DMS114 treated with DMSO at 0.1 percent for 48 hours (cell line): ENCODE measurements at regions not wholly inside any gene's neighbourhood (a gene's known extent, or its start where the extent isn't known, plus 50 kb on each side); places are given as distances from the start of the nearest gene placed in this dataset.

Experiments
- DNase-seq: peaks from one replicate; lab custom pipeline; 2025; ENCODE audit not compliant: unreplicated experiment; lab: John Stamatoyannopoulos, UW

DNA sequence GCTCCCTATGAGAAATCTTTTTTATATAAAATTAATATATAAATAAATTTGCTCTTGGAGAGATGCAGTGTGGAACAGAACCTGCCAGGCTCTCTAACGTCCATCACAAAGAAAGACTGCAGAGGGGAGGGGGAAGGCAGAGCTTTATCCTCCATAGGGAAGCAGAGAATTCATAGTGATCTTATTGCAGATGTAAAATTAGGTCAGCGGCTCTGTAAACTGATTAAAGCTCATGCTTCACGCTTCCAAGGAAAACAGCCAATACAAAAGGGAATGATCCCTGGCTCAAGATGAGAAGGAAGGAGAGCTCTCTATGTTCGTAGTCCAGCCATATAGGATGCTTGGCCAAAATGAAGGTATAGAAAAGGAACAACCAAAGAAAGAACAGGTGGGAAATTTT is 532.3 kb upstream of the PSMD7 start:
- no peak for DNase-seq

DNA sequence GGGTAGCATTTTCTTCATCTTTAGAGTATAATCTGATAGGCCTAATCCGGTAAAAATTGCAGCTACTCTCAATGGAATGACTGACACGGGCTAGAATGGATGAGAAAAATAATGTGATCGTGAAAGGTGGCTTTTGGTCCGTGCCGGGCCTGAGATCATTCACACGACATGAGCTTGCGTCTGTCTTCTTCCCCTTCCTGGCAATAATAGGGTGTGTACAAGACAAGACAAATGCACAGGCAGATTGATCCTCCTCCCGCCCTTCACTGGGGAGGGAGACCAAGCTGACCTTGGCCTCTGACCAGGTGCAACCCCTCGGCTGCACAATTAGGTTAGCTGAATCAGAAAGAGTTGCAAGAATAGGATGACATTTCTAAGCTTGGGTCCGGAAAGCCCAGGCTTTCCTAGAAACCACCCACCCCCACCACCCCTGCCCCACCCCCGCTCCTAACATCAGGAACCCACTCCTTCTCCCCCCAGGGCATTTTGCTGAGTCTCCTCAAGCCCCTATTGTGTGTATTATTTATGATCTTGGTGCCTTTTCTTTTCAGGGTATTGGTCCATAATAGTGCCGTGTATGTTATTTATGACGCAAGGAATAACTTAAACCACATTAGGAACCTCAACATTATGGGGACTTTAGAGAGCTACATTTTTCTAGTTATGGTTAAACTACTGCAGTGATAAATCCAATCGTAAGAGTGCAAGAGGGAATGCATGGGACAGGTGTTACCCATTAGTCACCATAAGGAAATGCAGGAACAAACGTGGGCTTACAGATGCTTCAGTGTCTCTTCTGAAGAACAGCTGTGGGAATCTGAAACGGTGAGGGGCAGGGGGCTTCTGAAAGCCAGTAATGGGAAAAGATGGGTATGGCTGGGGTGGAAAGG is 540.1 kb upstream of the PSMD7 start:
- no peak for DNase-seq

DNA sequence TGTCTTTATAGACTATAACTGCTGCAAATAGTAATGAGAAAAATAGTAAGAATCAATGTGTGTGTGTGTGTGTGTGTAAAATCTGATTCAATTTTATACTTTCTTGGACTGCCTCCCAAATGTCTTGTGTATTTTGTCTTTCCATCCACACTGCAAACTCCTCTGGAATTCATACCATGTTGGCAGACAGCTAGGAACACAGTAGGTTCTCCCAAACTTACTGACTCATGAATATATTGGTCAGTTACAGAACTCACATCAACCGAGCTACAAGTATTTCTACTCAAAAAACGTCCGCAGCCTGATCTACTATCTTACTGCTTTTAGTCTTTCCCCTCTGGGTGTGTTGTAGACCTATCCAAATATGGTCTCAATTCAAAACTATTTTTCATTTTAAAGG is 542.7 kb upstream of the PSMD7 start:
- DNase-seq = no peak

DNA sequence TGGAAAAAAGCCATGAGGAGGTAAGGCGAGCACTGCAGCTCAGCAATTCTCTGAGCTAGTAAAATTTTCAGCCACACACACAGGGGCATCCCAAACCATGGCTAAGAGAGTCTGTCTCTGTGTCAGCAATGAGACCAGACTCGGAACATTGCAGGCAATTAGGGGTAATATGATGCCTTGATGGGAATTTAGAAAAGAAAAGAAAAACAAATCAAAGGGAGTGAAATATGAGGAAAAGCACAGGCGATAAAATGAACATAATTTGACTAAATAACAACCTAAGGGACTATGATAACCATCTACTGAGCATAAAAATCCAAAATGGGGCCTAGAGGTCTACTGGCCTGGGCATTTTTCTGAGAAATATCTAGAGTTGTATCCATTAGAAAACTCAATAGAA is 546.0 kb upstream of the PSMD7 start:
- no peak for DNase-seq

DNA sequence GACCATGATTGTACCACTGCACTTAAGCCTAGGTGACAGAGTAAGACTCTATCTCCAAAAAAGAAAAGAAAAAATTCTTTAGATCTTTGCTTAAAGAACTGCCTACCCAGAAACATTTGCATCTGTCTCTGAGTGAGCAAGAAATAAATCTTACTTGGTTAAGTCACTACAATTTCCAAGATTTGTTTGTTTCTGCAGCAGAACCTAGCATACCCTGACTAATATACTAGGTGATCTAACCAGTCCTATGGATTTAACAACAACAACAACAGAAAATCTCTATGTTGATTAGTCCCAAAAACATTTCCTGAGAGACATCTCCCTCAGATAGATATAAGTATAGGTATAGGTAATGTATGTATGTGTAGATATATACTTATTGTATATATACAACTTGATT is 549.3 kb upstream of the PSMD7 start:
- no peak for DNase-seq

DNA sequence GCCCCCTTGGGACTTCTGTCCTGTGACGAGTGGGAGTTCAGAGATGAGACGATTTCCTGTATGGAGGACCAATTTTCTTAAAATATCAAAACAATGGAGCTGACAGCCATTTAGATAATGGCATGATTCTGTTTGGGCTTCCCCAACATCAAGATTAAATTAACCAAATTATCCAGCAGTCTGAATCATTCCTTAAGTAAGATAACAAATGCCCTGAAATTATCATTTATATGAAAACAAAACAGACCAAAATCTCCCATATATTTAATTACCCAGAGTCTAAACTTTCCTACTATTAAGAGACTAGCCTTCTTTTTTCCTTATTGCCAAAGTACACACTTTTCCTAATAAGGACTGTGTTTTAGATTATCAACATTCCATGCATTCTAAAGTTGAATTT is 550.1 kb upstream of the PSMD7 start:
- no peak for DNase-seq

DNA sequence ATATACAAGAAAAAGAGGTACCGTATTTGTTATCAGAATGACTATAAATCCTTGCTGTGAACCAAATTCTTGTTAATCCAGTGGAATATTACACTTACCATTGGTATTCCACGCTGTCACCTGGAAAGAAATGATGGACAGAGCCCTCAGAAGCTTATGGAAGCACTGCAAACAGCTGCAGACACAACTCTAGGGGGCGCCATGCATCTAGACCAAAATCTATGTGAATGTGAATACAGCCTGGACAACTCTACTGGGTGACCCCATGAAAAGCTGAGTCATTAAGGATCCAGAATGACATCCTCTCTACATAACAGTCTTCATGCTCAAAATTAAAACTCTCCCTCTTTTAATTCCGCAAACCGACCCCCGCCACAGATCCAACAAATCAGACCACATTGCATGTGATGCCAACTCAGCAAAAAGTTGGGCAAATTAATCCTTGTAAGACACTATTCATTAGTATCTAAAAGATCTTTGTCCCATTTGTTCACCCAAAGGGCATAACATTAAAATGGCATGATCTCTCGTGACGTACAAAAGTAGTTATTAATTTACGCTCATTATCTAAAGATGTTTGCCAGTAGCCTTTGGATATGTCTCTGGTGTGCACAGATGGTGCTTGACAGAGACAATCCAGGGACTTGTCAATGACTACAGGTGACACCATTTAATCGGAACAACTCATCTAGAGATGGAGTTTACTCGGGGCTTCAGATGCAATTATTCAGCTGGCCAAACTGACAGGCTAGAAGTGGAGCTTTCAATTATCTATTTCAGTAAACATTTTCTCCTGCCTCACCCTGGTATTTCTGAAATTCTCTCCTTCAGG is 552.7 kb upstream of the PSMD7 start:
- DNase-seq = no peak

DNA sequence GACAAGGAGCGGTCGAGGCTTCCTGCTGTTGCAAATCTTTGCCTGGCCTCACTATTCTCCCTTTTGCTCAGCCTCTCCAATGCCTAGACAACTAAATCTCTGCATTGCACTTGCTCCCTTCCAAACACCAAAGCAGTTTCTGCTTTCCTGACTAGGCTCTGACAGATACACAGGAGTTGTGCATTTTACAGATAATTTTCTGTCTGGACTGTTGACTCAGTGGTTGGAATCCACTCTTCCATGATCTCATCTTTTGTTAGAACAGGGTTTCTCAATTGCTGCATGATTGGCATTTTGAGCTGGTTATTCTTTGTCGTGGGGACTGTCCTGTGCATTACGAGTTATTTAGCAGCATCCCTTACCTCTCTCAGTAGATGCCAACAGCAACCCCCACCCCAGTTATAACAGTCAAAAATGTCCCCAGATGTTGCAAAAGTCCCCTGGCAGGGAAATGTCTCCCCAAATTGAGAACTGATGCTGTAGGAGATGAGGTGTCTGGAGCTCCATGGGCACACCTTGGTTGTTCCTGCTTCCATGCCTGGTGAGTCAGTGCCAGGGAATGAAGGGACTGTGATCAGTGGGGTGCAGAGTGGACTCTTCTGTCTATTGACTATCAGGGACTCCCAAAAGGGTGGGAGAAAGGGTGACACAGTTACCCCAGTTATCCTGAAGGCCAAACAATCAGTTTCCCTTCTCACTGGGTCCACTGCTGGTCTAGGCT is 557.4 kb upstream of the PSMD7 start:
- no peak for DNase-seq

DNA sequence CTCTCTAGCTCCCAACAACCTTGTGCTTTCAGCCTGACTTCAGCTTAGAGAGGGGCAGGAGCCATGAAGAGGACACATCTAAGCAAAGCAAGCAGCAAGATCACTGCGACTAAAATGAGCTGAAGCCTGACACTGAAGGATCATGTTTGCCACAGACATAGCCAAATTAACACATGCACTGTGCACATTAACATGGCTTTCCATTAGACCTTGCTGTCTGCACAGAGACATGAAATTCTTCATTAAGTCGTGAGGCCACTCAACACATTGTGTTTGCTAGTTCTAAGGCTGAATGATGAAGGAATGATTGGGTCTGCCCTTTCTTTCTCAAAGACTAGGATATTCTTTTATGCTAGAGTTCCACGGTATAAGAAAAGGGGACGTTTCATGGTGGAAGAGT is 558.3 kb upstream of the PSMD7 start:
- DNase-seq = no peak

DNA sequence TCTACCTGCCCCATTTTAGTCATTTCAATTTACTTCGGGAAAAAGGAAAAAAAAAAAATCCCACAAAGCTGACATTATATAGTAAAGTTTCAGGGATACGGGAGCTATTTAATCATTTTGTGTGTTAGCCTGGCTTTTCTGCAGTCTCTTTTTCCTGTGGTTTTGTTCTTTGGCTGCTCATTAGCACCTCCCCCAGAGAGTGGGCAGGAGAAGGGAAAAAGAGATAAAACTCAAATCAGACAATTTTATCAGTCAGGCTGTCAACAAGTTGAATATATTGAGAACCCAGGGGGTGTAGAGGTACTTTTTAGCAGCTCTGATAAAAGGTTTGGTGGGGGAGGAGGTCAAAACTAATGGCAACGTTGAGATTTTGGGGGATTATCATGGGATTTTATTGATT is 559.0 kb upstream of the PSMD7 start:
- no peak for DNase-seq

DNA sequence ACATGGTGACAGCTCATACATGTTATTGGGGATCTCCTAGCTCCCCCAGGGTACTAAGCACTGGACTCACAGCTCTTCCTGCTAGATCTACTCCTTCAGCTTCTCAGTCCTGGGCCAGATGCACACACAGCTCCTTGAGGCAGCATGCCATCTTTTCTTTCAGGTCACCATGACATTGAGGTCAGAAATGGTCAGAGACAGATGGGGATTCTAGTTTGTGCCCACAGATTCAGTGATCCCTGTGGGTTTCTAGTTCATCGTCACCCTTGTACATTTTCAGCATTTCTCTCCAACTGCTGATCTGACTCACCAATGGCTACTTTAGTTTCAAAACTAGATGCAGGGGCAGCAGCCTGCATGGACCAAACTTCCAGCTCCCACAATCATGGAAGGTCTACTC is 560.7 kb upstream of the PSMD7 start:
- no peak for DNase-seq

DNA sequence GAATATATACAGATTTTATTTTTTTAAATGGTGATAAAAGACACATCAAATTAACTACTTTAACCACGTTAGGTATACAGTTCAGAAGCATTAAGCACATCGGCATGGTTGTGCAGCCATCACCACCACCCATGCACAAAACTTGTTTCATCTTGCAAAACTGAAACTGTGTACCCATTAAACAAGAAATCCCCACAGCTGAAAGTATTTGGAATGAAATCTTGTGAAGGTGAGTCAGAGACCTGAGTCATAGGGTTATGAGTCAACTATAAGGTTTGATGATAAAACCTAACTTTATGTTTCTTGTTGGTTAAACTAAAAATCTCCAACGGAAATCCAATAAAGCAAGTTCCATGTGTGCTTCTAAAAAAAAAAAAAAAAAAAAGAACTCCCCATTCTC is 561.6 kb upstream of the PSMD7 start:
- no peak for DNase-seq

DNA sequence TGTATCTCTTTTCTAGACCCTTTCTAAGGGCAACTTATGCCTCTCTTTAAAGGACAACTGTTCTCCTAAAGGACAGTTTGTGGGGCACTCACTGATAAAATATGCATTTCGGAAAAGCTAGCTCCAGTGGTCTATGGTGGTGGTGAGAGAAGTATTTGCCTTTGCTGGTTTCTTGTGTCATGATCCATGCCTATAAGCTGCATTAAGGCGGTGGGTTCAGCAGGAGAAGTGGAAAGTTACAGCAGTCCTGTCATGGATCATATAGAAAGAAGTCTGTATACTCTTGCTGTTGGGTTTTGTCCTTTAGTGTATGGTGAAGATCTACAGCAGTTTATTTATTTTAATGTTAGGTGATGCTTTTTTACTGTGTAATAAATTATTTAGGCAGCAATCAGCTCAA is 563.9 kb upstream of the PSMD7 start:
- no peak for DNase-seq

DNA sequence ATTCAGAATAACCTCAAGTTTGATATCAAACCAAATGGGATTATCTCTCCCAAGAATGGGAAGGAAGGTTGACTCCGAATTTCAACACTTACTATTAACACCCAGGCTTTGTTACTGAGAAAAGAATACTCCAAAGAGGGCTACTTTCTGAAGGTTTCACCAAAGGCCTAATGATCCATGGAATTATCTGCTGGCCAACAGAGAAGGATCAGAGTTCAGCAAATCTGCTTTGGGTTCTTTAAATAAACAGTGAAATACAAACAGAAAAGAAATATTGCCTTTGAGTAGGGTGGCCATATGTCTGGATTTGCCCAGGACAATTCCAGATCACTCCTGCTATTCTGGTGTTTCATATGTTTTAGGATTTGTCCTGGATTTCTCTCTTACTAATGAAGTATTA is 564.5 kb upstream of the PSMD7 start:
- no peak for DNase-seq

DNA sequence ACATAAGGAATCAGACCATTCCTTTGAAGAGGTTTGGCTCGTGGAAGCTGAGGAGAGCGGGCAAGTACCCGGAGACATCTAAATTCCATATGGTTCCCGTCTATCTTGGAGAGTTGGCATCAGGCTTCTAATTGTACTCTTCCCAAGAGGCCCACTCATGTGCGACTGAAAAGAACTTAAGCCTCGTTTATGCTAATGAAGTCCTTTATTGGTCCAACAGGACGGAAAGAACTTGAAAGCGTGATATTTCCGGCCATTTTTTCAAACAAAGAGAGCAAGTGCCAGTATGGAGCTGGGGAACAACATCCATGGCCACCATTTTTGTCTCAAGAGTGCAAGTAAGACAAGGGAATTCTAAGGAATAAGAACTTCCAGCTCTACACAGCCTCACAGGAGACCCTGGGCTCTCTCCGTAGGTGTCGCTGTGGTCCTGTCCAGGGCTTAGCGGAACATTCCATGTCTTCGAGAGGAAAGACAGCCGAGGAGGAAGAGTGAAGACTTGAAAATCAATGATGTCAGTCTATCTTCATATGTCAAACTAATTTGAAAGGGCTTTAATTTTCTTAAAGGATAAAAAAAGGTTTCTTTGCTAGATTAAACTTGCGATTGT is 566.0 kb upstream of the PSMD7 start:
- no peak for DNase-seq

DNA sequence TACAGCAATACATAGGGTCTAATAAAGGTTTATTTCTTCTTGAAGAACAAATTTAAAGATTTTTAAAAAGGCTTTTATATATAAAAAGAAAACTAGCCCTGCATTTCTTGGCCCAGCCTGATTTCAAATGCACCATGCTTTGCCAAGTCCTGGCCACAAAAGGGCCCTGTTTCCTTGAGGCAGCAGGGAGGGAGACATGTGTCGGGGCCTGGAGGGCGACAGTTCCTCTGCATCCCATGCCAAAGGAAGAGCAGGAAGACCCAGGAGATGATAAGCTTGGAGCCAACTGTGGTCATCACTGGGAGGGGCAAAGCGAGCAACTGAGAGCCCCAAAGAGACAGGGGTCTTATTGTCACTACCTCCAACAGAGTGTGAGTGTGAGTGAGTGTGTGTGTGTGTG is 571.5 kb upstream of the PSMD7 start:
- no peak for DNase-seq

DNA sequence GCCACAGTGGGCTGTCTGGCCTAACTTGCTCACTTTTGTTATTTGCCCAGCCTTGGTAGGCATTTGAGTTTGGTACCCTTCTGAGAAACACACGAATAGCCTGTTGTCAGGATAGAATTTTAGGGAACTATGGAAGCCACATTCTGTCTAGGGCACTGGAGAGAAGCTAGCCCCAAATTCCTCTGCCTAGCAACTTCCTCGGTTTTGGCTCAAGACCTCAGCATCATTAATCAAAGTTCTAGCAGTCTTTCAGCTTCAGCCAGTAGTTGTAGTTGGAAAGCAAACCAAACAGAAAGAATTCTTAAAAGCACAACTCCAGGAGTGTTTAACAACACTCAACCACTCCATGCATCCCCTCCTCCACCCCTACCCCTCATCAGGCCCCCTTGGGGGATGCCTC is 572.1 kb upstream of the PSMD7 start:
- no peak for DNase-seq

DNA sequence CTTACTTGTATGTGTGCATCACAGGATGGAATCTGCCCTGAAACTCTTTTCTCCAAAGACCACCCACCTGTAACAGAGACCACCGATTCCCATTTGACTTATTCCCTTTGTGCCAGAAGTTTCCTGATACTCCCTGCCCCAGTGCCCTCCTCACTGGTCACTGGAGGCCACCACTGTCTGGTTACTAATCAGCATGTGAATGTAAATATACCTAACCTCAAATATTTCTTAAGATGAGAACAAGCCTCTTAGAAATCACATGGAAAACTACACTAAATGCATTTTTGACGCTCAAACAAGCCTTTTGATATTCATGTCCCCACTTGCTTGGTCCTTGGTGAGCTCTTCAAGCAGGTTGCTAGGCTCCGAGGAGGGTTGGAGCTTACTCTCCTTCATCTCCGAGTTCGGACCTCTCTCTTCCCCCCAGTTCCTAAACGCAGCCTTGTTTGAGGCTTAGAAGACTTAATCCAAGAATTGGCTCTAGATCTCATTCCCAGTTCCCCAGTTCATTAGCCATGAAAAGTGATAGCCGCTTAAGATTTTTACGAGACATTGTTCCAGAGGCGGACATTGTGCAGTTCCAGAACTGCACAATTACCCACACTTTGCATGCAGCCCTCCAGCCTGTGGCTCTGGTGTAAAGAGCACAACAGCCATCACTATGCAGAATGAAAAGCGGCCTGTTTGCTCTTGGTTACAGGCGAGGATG is 579.2 kb upstream of the PSMD7 start:
- DNase-seq = no peak

DNA sequence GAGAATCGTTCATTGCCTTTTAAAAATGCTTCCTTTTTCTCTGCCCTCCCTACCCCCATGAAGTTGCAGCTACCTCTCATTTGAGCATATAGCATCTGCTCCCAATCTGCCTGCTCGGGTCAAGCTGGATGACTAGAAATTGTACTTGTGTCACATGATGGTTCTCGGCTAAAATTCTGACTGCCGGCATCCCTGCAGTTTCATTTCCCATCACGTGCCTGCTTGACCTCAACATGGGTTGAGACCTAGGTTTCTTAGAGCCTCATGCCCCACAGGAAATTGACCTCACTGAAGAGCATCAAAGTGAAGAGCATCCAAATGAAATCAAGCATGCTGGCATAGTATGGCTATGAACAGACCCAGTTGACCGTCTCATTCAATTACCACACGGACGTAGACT is 581.6 kb upstream of the PSMD7 start:
- no peak for DNase-seq

DNA sequence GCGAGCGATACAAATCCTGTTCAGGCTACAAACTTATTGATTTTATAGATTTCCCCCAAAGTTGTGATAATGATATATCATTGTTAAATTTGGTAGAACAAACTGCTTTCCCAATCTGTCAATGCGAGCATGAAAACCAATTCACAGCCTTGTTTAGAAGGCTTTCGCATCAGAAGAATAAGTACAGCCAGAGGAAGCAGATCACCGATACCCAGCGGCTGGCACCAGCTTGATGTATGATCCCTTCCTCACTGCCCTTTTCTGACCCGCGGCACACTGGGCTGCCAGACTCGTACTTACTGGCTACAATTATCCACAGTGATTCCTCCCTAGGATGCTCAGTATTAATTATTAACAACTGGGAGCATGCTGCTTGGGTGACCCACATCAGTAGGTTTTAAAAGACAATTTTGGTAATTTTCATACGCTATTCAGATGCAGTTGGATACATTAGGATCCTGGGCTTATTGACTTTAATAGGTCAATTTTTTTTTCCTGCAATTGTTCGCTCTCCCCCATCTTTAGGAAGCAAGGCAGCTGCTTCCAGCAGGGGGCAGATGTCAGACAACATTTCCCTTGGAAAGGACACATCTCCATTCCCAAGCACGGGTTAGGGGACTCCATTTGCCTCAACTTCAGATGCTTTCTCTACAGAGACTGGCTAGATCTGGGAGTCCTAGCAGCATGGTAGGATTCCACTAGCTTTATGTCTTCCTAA is 582.7 kb upstream of the PSMD7 start:
- DNase-seq = no peak
